GM12891 (cell line): ENCODE measurements at regions not wholly inside any gene's neighbourhood (a gene's known extent, or its start where the extent isn't known, plus 50 kb on each side); places are given as distances from the start of the nearest gene placed in this dataset.

ENCODE experiments used
- DNase-seq: peaks from one replicate; pipeline ENCODE4 v3.0.0; 2011; ENCODE audit warnings: low spot score; ENCODE audit not compliant: insufficient read length
- FAIRE-seq: peaks from 2 replicates; lab custom pipeline; 2011; peaks lifted over from hg19 to GRCh38; lab: Jason Lieb, UNC
- PAX5 ChIP-seq: IDR thresholded peaks from 2 replicates; pipeline ENCODE4 v1.6.1; 2011; ENCODE audit warnings: low read length, moderate library complexity, mild to moderate bottlenecking; ENCODE audit not compliant: insufficient read depth, severe bottlenecking
- POLR2A ChIP-seq: IDR thresholded peaks from 2 replicates; pipeline ENCODE4 v1.6.1; 2011; ENCODE audit warnings: low read depth, low read length, control low read depth
- POLR2AphosphoS5 ChIP-seq: IDR thresholded peaks from 2 replicates; pipeline ENCODE4 v1.6.1; 2011; ENCODE audit warnings: low read depth, low read length, control low read depth
- POU2F2 ChIP-seq: IDR thresholded peaks from 2 replicates; pipeline ENCODE4 v1.6.1; 2011; ENCODE audit warnings: low read depth, mild to moderate bottlenecking, control low read depth, low read length, moderate library complexity
- SPI1 ChIP-seq: IDR thresholded peaks from 2 replicates; pipeline ENCODE4 v1.6.1; 2011; ENCODE audit warnings: low read depth, low read length, control low read depth
- TAF1 ChIP-seq: IDR thresholded peaks from 2 replicates; pipeline ENCODE4 v1.6.1; 2011; ENCODE audit warnings: low read depth, low read length, control low read depth

- TF ChIP-seq SPI1 (no peak), PAX5 (no peak), POU2F2 (no peak), POLR2A (no peak), TAF1 (no peak), POLR2AphosphoS5 (no peak)
- no peak for FAIRE-seq
- DNase-seq: no peak
Measured at GRCh38 chr7:67564959-67565358, 568.3 kb downstream of the TYW1 start.

GRCh38 chr7:67566101-67566500 lies 569.5 kb downstream of the TYW1 start:
- TF ChIP-seq TAF1 (no peak), POLR2AphosphoS5 (no peak), PAX5 (no peak)
- no peak for DNase-seq
- FAIRE-seq: no peak

DNA sequence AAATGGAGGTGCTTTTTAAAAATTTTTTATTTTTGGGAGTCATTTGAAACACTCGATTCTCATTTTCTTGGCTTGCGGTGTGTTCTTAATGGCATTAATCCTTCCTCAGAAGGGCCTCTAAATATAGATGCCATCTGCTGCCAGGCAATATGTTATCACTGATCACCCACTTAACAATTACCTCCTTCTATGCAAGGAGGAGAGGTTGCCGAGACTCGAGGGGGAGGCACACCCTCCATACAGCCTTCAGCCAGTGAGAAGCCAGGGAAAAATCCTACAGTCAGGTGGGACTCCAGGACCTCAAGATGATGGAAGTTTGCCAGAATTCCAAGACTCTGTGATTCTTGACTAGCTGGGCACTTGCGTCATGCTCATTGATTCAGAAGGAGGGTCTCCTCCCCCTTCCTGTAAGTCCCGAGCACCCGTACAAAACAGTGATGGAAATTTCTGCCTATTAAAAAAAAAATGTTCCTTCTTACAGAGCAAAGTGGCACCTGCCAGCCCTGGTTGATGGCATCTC lies 574.5 kb downstream of the TYW1 start:
- FAIRE-seq: no peak
- TF ChIP-seq TAF1: no peak
- TF ChIP-seq POU2F2: no peak
- TF ChIP-seq PAX5: no peak
- TF ChIP-seq POLR2A: no peak
- TF ChIP-seq POLR2AphosphoS5: no peak
- TF ChIP-seq SPI1: no peak
- no peak for DNase-seq

- no peak for FAIRE-seq
- TF ChIP-seq PAX5 (no peak), TAF1 (no peak)
- no peak for DNase-seq
Measured at GRCh38 chr7:67573639-67574038, 577.0 kb downstream of the TYW1 start.

DNA sequence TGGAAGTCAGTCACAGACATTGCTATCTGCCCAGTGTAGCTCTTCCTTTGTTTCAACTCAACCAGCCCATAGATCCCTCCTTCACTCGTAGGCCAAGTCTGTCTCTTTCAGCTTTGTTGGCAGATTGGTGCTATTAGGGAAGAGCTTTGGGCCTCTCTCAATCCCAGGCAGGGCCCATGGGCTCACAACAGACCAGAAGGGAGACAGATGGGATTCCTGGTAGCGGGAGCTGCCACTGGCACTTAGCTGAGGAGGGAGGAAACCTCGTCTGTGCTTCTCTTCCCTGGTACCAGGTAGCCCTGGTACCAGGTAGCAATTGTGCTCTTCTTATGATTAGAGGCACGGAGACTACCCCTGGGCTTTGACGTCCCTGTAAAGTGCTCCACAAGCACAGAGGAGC lies 592.0 kb downstream of the TYW1 start:
- FAIRE-seq (no peak), DNase-seq (no peak)
- TF ChIP-seq POLR2A (no peak), SPI1 (no peak), POLR2AphosphoS5 (no peak), TAF1 (no peak), PAX5 (no peak), POU2F2 (no peak)

GRCh38 chr7:67589183-67589582 lies 592.5 kb downstream of the TYW1 start:
- FAIRE-seq: no peak
- no peak for TF ChIP-seq SPI1
- no peak for TF ChIP-seq POLR2AphosphoS5
- TF ChIP-seq POU2F2: no peak
- no peak for TF ChIP-seq POLR2A
- TF ChIP-seq PAX5: no peak
- no peak for DNase-seq

DNA sequence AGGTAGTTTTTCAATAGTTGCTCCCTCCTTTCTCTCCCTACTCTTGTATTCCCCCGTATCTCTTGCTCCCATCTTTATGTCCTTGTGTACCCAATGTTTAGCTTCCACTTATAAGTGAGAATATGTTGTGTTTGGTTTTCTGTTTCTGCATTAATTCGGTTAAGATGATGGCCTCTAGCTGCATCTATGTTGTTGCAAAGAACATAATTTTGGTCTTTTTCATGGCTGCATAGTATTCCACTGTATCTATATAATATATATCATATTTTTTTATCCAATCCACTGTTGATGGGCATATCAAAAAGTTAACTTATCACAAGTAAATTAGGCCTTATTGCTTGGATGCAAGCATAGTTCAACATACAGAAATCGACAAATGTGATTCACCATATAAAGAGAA lies 594.0 kb downstream of the TYW1 start:
- FAIRE-seq (no peak), DNase-seq (no peak)
- no peak for TF ChIP-seq SPI1

DNA sequence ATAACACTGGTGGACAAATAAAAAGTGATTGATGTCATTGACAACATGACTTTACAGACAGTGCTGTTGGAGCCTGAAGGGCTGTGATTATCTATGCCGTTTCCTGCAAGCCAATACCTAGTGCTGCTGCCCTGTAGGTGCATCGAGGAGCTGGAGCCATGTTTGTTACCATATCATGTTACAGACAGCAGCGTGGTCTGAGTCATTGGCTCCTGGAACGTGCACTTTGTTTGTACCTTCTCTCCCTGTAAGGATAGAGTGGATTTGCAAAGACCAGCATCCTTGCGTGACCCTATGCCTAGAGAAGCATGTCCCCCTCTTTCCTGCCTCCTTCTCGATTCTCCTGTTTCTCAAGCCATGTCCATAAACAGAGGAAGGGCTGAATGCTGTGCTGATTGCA lies 597.2 kb downstream of the TYW1 start:
- no peak for TF ChIP-seq TAF1
- no peak for TF ChIP-seq POLR2AphosphoS5
- no peak for TF ChIP-seq PAX5
- no peak for TF ChIP-seq POLR2A
- no peak for TF ChIP-seq SPI1
- no peak for TF ChIP-seq POU2F2

GRCh38 chr7:67595431-67596180 lies 599.0 kb downstream of the TYW1 start:
- DNase-seq (no peak), FAIRE-seq (no peak)
- TF ChIP-seq POLR2AphosphoS5 (no peak), SPI1 (no peak), PAX5 (no peak)

More for the DNA sequence above, 597.2 kb downstream of the TYW1 start:
- FAIRE-seq (no peak), DNase-seq (no peak)

GRCh38 chr7:67597161-67597560 lies 600.5 kb downstream of the TYW1 start:
- FAIRE-seq (no peak), DNase-seq (no peak)
- no peak for TF ChIP-seq POU2F2

GRCh38 chr7:67598469-67598868 lies 601.8 kb downstream of the TYW1 start:
- no peak for FAIRE-seq
- no peak for DNase-seq
- TF ChIP-seq POLR2AphosphoS5 (no peak), PAX5 (no peak), POU2F2 (no peak), TAF1 (no peak), SPI1 (no peak), POLR2A (no peak)
